ENCODE measurements at regions not wholly inside any gene's neighbourhood (a gene's known extent, or its start where the extent isn't known, plus 50 kb on each side); places are given as distances from the start of the nearest gene placed in this dataset.
"Not testable (repeated sequence)": the region's sequence is repeated elsewhere in the genome, so short reads cannot be mapped to it uniquely, and the experiment has no call there.

DNA sequence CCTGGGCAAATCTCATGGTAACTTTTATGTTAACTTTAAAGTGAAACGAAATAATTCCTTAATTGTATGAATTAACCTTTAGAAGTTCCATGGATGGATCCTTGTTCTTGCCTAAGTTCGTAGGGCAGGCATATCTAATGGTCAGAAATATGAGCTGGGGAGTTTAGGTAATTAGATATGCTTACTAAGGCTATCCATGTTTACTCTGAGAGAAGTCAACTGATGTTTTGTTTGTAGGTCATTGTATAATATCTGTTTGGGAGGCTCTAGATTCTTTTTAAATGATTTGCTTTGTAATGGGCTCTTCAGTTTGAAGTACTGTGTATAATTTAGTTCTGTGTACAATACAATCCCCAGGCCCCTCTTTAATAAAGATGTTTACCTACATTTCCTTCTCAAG is 117.0 kb downstream of the DCK start:
- H3K4me3 ChIP-seq (ENCODE audit: control insufficient read depth, low read depth, low read length) = no peak overlapping the region
- TF ChIP-seq, protein P1, sequence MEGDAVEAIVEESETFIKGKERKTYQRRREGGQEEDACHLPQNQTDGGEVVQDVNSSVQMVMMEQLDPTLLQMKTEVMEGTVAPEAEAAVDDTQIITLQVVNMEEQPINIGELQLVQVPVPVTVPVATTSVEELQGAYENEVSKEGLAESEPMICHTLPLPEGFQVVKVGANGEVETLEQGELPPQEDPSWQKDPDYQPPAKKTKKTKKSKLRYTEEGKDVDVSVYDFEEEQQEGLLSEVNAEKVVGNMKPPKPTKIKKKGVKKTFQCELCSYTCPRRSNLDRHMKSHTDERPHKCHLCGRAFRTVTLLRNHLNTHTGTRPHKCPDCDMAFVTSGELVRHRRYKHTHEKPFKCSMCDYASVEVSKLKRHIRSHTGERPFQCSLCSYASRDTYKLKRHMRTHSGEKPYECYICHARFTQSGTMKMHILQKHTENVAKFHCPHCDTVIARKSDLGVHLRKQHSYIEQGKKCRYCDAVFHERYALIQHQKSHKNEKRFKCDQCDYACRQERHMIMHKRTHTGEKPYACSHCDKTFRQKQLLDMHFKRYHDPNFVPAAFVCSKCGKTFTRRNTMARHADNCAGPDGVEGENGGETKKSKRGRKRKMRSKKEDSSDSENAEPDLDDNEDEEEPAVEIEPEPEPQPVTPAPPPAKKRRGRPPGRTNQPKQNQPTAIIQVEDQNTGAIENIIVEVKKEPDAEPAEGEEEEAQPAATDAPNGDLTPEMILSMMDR (conservative IDR thresholded peaks at IDR 0.05; ENCODE audit: control insufficient read depth, insufficient read depth, low read depth, low read length) = no peak
- no peak for DNase-seq (ENCODE audit: low read depth)

DNA sequence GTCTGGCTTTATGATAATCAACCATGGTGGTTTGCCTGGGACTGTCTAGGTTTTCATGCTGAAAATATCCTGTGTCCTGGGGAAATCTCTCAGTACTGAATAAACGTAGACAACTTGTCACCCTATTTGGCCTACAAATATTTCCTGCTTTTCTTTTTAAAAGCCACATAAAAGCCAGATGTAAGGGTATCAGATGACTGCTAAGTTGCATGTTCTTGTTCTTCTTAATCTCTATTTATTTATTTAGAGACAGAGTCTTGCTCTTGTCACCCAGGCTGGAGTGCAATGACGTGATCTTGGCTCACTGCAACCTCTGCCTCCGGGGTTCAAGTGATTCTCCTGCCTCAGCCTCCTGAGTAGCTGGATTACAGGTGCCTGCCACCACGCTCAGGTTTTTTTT is 117.7 kb downstream of the DCK start:
- not testable (repeated sequence) for H3K4me3 ChIP-seq (ENCODE audit: control insufficient read depth, low read depth, low read length); DNase-seq (ENCODE audit: low read depth)

DNA sequence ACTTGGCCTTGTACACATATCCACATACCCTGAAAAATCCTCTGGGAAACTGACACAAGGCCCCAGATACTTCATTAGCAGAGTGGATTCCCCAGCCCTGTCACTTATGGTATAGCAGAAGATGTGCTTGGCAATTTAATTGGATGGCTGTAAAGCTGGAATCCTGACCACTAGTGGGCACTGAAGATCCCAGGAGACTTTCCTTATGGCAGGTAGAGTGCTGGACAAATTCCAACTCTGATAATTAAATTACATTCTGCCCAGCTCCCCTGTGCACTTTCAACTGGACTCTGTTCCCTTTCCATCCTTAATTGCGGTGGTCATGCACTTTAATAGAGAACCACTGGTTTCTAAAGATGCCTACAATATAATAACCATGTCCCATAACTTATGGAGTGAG is 119.8 kb downstream of the DCK start:
- H3K4me3 ChIP-seq (ENCODE audit: control insufficient read depth, low read depth, low read length) = no peak overlapping the region
- DNase-seq (ENCODE audit: low read depth) = no peak
- TF ChIP-seq, protein P1 (conservative IDR thresholded peaks at IDR 0.05; ENCODE audit: control insufficient read depth, insufficient read depth, low read depth, low read length) = peak; percentile 21

DNA sequence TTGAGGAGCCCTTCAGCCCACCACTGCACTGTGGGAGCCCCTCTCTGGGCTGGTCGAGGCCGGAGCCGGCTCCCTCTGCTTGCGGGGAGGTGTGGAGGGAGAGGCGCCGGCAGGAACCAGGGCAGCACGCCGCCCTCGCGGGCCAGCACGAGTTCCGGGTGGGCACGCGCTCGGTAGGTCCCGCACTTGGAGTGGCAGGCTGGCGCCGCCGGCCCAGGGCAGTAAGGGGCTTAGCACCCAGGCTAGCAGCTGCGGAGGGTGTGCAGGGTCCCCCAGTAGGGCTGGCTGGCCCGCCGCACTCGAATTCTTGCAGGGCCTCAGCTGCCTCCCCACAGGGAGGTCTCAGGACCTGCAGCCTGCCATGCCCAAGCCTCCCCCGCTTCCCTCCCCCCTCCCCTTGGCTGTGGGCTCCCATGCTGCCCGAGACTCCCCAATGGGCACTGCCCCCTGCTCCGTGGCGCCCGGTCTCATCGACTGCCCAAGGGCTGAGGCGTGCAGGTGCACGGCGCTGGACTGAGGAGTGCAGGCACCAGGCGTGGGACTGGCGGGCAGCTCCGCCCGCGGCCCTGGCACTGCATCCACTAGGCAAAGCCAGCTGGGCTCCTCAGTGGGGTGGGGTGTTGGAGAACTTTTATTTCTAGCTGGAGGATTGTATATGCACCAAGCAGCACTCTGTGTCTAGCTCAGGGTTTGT is 127.5 kb downstream of the DCK start:
- H3K4me3 ChIP-seq (ENCODE audit: control insufficient read depth, low read depth, low read length) = no peak overlapping the region
- TF ChIP-seq, protein P1 (conservative IDR thresholded peaks at IDR 0.05; ENCODE audit: control insufficient read depth, insufficient read depth, low read depth, low read length) = no peak
- DNase-seq (ENCODE audit: low read depth) = no peak

DNA sequence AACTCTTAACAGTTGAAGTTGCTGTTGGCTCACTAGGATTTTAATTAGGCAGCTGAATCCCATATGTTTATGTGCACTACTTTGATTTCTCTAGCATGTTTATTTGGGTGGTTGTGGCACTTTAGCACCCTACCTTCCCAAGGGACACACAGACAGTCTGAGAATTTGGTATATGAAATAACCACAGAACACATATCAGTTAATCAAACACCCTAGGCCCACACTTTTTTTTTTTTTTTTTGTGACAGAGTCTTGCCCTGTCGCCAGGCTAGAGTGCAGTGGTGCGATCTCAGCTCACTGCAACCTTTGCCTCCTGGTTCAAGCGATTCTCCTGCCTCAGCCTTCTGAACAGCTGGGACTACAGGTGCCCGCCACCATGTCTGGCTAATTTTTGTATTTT is 130.5 kb downstream of the DCK start:
- DNase-seq (ENCODE audit: low read depth) = no peak
- no peak overlapping the region for H3K4me3 ChIP-seq (ENCODE audit: control insufficient read depth, low read depth, low read length)
- TF ChIP-seq, protein P1 (conservative IDR thresholded peaks at IDR 0.05; ENCODE audit: control insufficient read depth, insufficient read depth, low read depth, low read length) = no peak

DNA sequence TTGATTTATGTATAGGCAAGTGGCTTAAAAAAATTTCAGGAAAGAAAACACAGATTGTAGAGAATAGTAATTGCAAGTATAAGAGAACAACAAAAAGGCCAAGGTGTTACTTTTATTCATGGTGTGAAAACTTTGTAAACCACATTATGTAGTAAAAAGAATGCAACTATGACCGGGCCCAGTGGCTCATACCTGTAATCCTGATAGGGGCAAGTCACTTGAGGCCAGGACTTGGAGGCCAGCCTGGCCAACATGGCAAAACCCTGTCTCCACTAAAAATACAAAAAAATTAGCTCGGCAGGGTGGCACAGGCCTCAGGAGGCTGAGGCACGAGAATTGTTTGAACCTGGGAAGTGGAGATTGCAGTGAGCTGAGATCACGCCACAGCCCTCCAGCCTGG is 131.7 kb downstream of the DCK start:
- no peak for DNase-seq (ENCODE audit: low read depth)
- TF ChIP-seq, protein P1 (conservative IDR thresholded peaks at IDR 0.05; ENCODE audit: control insufficient read depth, insufficient read depth, low read depth, low read length) = no peak
- H3K4me3 ChIP-seq (ENCODE audit: control insufficient read depth, low read depth, low read length) = no peak overlapping the region

DNA sequence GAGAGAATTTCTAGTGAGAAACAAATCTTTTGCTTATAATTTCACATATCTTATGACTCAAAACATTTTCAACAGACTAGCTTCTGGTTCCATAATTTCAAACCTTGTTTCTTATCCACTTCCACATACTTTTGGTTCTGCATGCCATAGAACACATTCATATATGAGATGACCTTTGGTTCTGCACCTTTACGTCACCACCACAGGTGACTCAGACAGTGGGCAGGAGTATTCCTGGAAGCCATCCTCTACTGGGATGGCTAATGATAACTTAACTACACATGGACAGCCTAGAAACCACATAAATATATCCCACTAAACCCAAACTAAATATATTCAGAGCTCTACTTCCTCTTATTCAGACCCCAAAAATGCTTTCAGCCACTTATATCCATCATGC is 133.3 kb downstream of the DCK start:
- no peak overlapping the region for H3K4me3 ChIP-seq (ENCODE audit: control insufficient read depth, low read depth, low read length)
- peak; percentile 92 for DNase-seq (ENCODE audit: low read depth)
- TF ChIP-seq, protein P1 (conservative IDR thresholded peaks at IDR 0.05; ENCODE audit: control insufficient read depth, insufficient read depth, low read depth, low read length) = no peak

All from fibroblast of mammary gland (primary cell).